H9 (cell line): ENCODE measurements at regions not wholly inside any gene's neighbourhood (a gene's known extent, or its start where the extent isn't known, plus 50 kb on each side); places are given as distances from the start of the nearest gene placed in this dataset.

Experiments used
- DNase-seq: peaks from one replicate; pipeline ENCODE4 v3.0.0-alpha.2; 2017
- H2AFZ ChIP-seq: one replicate; pipeline ENCODE4 v1.6.1; 2013; ENCODE audit warnings: mild to moderate bottlenecking, low read length, control low read depth, moderate library complexity
- H2AK5ac ChIP-seq: 2 replicates; pipeline ENCODE4 v1.6.1; 2013; ENCODE audit warnings: low read length, control low read depth, mixed read lengths; ENCODE audit not compliant: insufficient read length
- H2BK120ac ChIP-seq: one replicate; pipeline ENCODE4 v1.6.1; 2013; ENCODE audit warnings: low read depth, mild to moderate bottlenecking, low read length, control low read depth, inconsistent platforms; ENCODE audit not compliant: poor library complexity, severe bottlenecking
- H2BK12ac ChIP-seq: 2 replicates; pipeline ENCODE4 v1.6.1; 2013; ENCODE audit warnings: low read length, control low read depth, mixed read lengths, low read depth; ENCODE audit not compliant: insufficient read length
- H2BK15ac ChIP-seq: 2 replicates; pipeline ENCODE4 v1.6.1; 2013; ENCODE audit warnings: low read depth, low read length, control low read depth
- H2BK20ac ChIP-seq: one replicate; pipeline ENCODE4 v1.6.1; 2013; ENCODE audit warnings: low read depth, mild to moderate bottlenecking, low read length, control low read depth, inconsistent platforms; ENCODE audit not compliant: poor library complexity, severe bottlenecking
- H2BK5ac ChIP-seq: 2 replicates; pipeline ENCODE4 v1.6.1; 2013; ENCODE audit warnings: low read length, control low read depth, mixed read lengths; ENCODE audit not compliant: insufficient read length
- H3K14ac ChIP-seq: 2 replicates; pipeline ENCODE4 v1.6.1; 2013; ENCODE audit warnings: low read length, control low read depth; ENCODE audit not compliant: insufficient read depth
- H3K18ac ChIP-seq: 2 replicates; pipeline ENCODE4 v1.6.1; 2013; ENCODE audit warnings: low read depth, mild to moderate bottlenecking, mixed read lengths, low read length, control low read depth; ENCODE audit not compliant: insufficient read length
- H3K23ac ChIP-seq: 2 replicates; pipeline ENCODE4 v1.6.1; 2013; ENCODE audit warnings: low read length, control low read depth, mixed read lengths, low read depth; ENCODE audit not compliant: insufficient read length
- H3K23me2 ChIP-seq: 2 replicates; pipeline ENCODE4 v1.6.1; 2013; ENCODE audit warnings: low read depth, mild to moderate bottlenecking, mixed read lengths, low read length, control low read depth; ENCODE audit not compliant: insufficient read length, poor library complexity, severe bottlenecking
- H3K27ac ChIP-seq: 2 replicates; pipeline ENCODE4 v1.5.1; 2013; ENCODE audit warnings: low read length, control low read depth, mixed read lengths, low read depth; ENCODE audit not compliant: insufficient read length
- H3K27me3 ChIP-seq: 2 replicates; pipeline ENCODE4 v1.6.1; 2013; ENCODE audit warnings: low read length, control low read depth, inconsistent platforms; ENCODE audit not compliant: insufficient read depth
- H3K4ac ChIP-seq: 2 replicates; pipeline ENCODE4 v1.6.1; 2013; ENCODE audit warnings: low read depth, mild to moderate bottlenecking, control low read depth, inconsistent platforms, low read length, moderate library complexity
- H3K4me1 ChIP-seq: 2 replicates; pipeline ENCODE4 v1.6.1; 2013; ENCODE audit warnings: low read length, control low read depth, inconsistent platforms; ENCODE audit not compliant: insufficient read depth
- H3K4me2 ChIP-seq: 2 replicates; pipeline ENCODE4 v1.6.1; 2013; ENCODE audit warnings: low read length, control low read depth, mixed read lengths; ENCODE audit not compliant: insufficient read length, insufficient read depth
- H3K56ac ChIP-seq: 2 replicates; pipeline ENCODE4 v1.6.1; 2013; ENCODE audit warnings: low read depth, mild to moderate bottlenecking, mixed read lengths, low read length, control low read depth; ENCODE audit not compliant: insufficient read length
- H3K79me1 ChIP-seq: 2 replicates; pipeline ENCODE4 v1.6.1; 2013; ENCODE audit warnings: low read depth, mild to moderate bottlenecking, moderate library complexity, low read length, control low read depth, inconsistent platforms; ENCODE audit not compliant: insufficient read depth, poor library complexity, severe bottlenecking
- H3K79me2 ChIP-seq: 2 replicates; pipeline ENCODE4 v1.6.1; 2013; ENCODE audit warnings: low read length, control low read depth, inconsistent platforms; ENCODE audit not compliant: insufficient read depth
- H3K9ac ChIP-seq: 2 replicates; pipeline ENCODE4 v1.6.1; 2013; ENCODE audit warnings: low read length, control low read depth, mixed read lengths; ENCODE audit not compliant: insufficient read length; ENCODE audit errors: extremely low read depth
- H3K9me3 ChIP-seq: one replicate; pipeline ENCODE4 v1.6.1; 2013; ENCODE audit warnings: low read depth, low read length, inconsistent platforms; ENCODE audit not compliant: control insufficient read depth
- H3T11ph ChIP-seq: one replicate; pipeline ENCODE4 v1.6.1; 2013; ENCODE audit warnings: mild to moderate bottlenecking, low read length, control low read depth, inconsistent platforms
- H4K20me1 ChIP-seq: one replicate; pipeline ENCODE4 v1.6.1; 2013; ENCODE audit not compliant: control insufficient read depth, insufficient read length, insufficient read depth
- H4K5ac ChIP-seq: 2 replicates; pipeline ENCODE4 v1.6.1; 2013; ENCODE audit warnings: low read depth, mild to moderate bottlenecking, mixed read lengths, low read length, control low read depth; ENCODE audit not compliant: insufficient read length
- H4K8ac ChIP-seq: replicated peaks from 2 replicates; pipeline ENCODE4 v1.6.1; 2013; ENCODE audit warnings: low read length, control low read depth, mixed read lengths, low read depth; ENCODE audit not compliant: insufficient read length
- H4K91ac ChIP-seq: 2 replicates; pipeline ENCODE4 v1.6.1; 2013; ENCODE audit warnings: low read depth, mild to moderate bottlenecking, moderate library complexity, mixed read lengths, low read length, control low read depth; ENCODE audit not compliant: insufficient read length
- H3K27ac Mint-ChIP-seq, 3 experiments: 2 replicates in 2 of 3; 3 replicates in 1 of 3; pipeline ENCODE4 v1.8.0; 2020 to 2021; ENCODE audit warnings: mixed read lengths in 3 of 3, mild to moderate bottlenecking in 1 of 3, moderate library complexity in 1 of 3
- H3K27me3 Mint-ChIP-seq: 2 replicates; pipeline ENCODE4 v1.8.0; 2021; ENCODE audit warnings: low read depth, mild to moderate bottlenecking, moderate library complexity, mixed read lengths
- H3K36me3 Mint-ChIP-seq, 3 experiments: 2 replicates in 2 of 3; 3 replicates in 1 of 3; pipeline ENCODE4 v1.8.0; 2020 to 2021; ENCODE audit warnings: low read depth in 3 of 3, mixed read lengths in 3 of 3; ENCODE audit not compliant: insufficient read depth in 1 of 3
- H3K4me1 Mint-ChIP-seq, 2 experiments: 2 replicates each; pipeline ENCODE4 v1.8.0; 2020; ENCODE audit warnings: mixed read lengths in 2 of 2
- H3K4me3 Mint-ChIP-seq, 2 experiments: 2 replicates in 1 of 2; 3 replicates in 1 of 2; pipeline ENCODE4 v1.8.0; 2020 to 2021; ENCODE audit warnings: mild to moderate bottlenecking in 2 of 2, mixed read lengths in 2 of 2, moderate library complexity in 1 of 2
- H3K9me3 Mint-ChIP-seq, 2 experiments: 2 replicates in 1 of 2; 3 replicates in 1 of 2; pipeline ENCODE4 v1.8.0; 2020; ENCODE audit warnings: mild to moderate bottlenecking in 2 of 2, mixed read lengths in 2 of 2, moderate library complexity in 1 of 2
- WGBS: extraction: QIAGEN DNeasy Blood & Tissue Kit; methylation state at CpG from one replicate; pipeline ENCODE4 v1.1.7; 2013; ENCODE audit warnings: missing lambda C conversion rate, low lambda C conversion rate, mixed read lengths; ENCODE audit not compliant: insufficient read length; ENCODE audit errors: extremely low coverage; 5-methylcytosine and 5-hydroxymethylcytosine counted together
- TF ChIP-seq, protein P1 (sequence below): fragments of 200-600 bp; sonication (generic); conservative IDR thresholded peaks from 3 replicates; pipeline ENCODE4 v1.8.0; 2021; ENCODE audit warnings: antibody characterized with exemption, mild to moderate bottlenecking

DNA sequence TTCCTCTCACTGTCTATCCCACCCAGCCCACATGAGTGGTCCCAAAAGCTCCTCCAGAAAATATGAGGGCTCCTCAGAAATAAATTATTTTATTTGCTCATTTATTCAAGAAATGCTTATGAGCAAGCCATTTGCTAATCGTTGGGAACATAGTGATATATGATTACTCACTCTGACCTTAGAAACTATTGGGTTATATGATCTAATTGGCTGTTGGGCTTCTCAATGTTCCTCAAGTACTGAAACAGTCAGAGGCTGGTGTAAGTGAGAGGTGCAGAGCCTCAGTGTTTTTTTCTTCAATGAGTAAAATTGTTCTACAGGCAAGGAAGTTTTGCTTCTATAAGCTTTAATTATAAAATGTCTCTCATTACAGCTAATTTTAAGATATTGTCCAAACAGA, 893.8 kb upstream of the INTU start:
- H3K23me2 ChIP-seq: no peaks in the 10 kb centered on the region
- no peak overlapping the region for H3K4me2 ChIP-seq
- no peak overlapping the region for H3K9ac ChIP-seq
- H2AFZ ChIP-seq: no peak overlapping the region
- no peak overlapping the region for H4K5ac ChIP-seq
- no peaks in the 10 kb centered on the region for H3K9me3 ChIP-seq
- H4K91ac ChIP-seq: no peak overlapping the region
- no peak overlapping the region for H3K23ac ChIP-seq
- no peak overlapping the region for H2BK5ac ChIP-seq
- no peak overlapping the region for H2BK12ac ChIP-seq
- H3K27me3 Mint-ChIP-seq: no peaks in the 10 kb centered on the region
- H3K9me3 Mint-ChIP-seq: no peaks in the 10 kb centered on the region
- no peaks in the 10 kb centered on the region for H3K27me3 ChIP-seq
- no peaks in the 10 kb centered on the region for H3K36me3 Mint-ChIP-seq
- no peak overlapping the region for H3K18ac ChIP-seq
- no peaks in the 10 kb centered on the region for H3K4me1 Mint-ChIP-seq
- no peak overlapping the region for H2AK5ac ChIP-seq
- no peak overlapping the region for H3K4ac ChIP-seq
- no peak for DNase-seq
- H2BK20ac ChIP-seq: no peak overlapping the region
- no peak overlapping the region for H3K56ac ChIP-seq
- WGBS: no CpG with 5 or more reads among the region's 1 CpG
- no peak overlapping the region for H3K27ac Mint-ChIP-seq
- H4K20me1 ChIP-seq: no peaks in the 10 kb centered on the region
- H3T11ph ChIP-seq: no peak overlapping the region
- no peaks in the 10 kb centered on the region for H3K79me1 ChIP-seq
- H3K79me2 ChIP-seq: no peaks in the 10 kb centered on the region
- H2BK120ac ChIP-seq: no peak overlapping the region
- H3K4me1 ChIP-seq: no peaks in the 10 kb centered on the region
- H2BK15ac ChIP-seq: no peak overlapping the region
- no peak overlapping the region for H3K4me3 Mint-ChIP-seq
- H3K27ac ChIP-seq: no peak overlapping the region
- H4K8ac ChIP-seq: no peak overlapping the region
- H3K14ac ChIP-seq: no peak overlapping the region
- TF ChIP-seq, protein P1, sequence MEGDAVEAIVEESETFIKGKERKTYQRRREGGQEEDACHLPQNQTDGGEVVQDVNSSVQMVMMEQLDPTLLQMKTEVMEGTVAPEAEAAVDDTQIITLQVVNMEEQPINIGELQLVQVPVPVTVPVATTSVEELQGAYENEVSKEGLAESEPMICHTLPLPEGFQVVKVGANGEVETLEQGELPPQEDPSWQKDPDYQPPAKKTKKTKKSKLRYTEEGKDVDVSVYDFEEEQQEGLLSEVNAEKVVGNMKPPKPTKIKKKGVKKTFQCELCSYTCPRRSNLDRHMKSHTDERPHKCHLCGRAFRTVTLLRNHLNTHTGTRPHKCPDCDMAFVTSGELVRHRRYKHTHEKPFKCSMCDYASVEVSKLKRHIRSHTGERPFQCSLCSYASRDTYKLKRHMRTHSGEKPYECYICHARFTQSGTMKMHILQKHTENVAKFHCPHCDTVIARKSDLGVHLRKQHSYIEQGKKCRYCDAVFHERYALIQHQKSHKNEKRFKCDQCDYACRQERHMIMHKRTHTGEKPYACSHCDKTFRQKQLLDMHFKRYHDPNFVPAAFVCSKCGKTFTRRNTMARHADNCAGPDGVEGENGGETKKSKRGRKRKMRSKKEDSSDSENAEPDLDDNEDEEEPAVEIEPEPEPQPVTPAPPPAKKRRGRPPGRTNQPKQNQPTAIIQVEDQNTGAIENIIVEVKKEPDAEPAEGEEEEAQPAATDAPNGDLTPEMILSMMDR: no peak
